WTC11 (cell line): ENCODE measurements at regions not wholly inside any gene's neighbourhood (a gene's known extent, or its start where the extent isn't known, plus 50 kb on each side); places are given as distances from the start of the nearest gene placed in this dataset.

ENCODE experiments used
- ATAC-seq: fragments of 200-7000 bp; cut with Tn5 transposase; 2 replicates; pipeline ENCODE4 v1.10.0; 2021; ENCODE audit warnings: mild to moderate bottlenecking, moderate library complexity
- CTCF ChIA-PET: fragments of 300-600 bp; sonication (Branson Sonifier 250); formaldehyde crosslinking; loops from one replicate; lab custom pipeline; 2021; ENCODE audit warnings: antibody characterized with exemption; lab: Charles Lee
- POLR2A ChIA-PET: fragments of 350-600 bp; sonication (Branson Sonifier 250); formaldehyde crosslinking; loops from one replicate; lab custom pipeline; 2021; ENCODE audit warnings: antibody characterized with exemption; lab: Charles Lee
- DNase-seq: peaks from one replicate; pipeline ENCODE4 v3.0.0; 2021; ENCODE audit warnings: low spot score
- H3K27ac Mint-ChIP-seq: 2 replicates; pipeline ENCODE4 v1.8.0; 2021; ENCODE audit warnings: mixed read lengths
- H3K27me3 Mint-ChIP-seq: 2 replicates; pipeline ENCODE4 v1.8.0; 2021; ENCODE audit warnings: low read depth, mild to moderate bottlenecking, moderate library complexity, mixed read lengths
- H3K36me3 Mint-ChIP-seq: 2 replicates; pipeline ENCODE4 v1.8.0; 2021; ENCODE audit warnings: mixed read lengths
- H3K4me1 Mint-ChIP-seq: 2 replicates; pipeline ENCODE4 v1.8.0; 2022; ENCODE audit warnings: mixed read lengths
- H3K4me3 Mint-ChIP-seq: 2 replicates; pipeline ENCODE4 v1.8.0; 2021; ENCODE audit warnings: mild to moderate bottlenecking, moderate library complexity, mixed read lengths
- H3K9me3 Mint-ChIP-seq: 2 replicates; pipeline ENCODE4 v1.8.0; 2021; ENCODE audit warnings: mixed read lengths
- AFF4 ChIP-seq: sonication (generic); formaldehyde crosslinking; IDR thresholded peaks from 2 replicates; pipeline ENCODE4 v1.8.1; 2023; ENCODE audit warnings: mild to moderate bottlenecking, missing genetic modification reagents, borderline replicate concordance
- ATF3 ChIP-seq: sonication (generic); formaldehyde crosslinking; conservative IDR thresholded peaks from 2 replicates; pipeline ENCODE4 v1.8.1; 2022; ENCODE audit warnings: mild to moderate bottlenecking, missing genetic modification reagents
- ATF6 ChIP-seq: sonication (generic); formaldehyde crosslinking; IDR thresholded peaks from 2 replicates; pipeline ENCODE4 v1.8.1; 2023; ENCODE audit warnings: mild to moderate bottlenecking, missing genetic modification reagents
- E2F1 ChIP-seq: sonication (generic); formaldehyde crosslinking; IDR thresholded peaks from 2 replicates; pipeline ENCODE4 v1.8.0; 2022; ENCODE audit warnings: mild to moderate bottlenecking, missing genetic modification reagents
- ELF4 ChIP-seq: sonication (generic); formaldehyde crosslinking; IDR thresholded peaks from 2 replicates; pipeline ENCODE4 v1.8.1; 2022; ENCODE audit warnings: low read depth, mild to moderate bottlenecking, moderate library complexity, missing genetic modification reagents
- ERG ChIP-seq: fragments of 250-450 bp; sonication (Bioruptor Pico); IDR thresholded peaks from 2 replicates; pipeline ENCODE4 v1.8.0; 2021; ENCODE audit warnings: mild to moderate bottlenecking
- ETV6 ChIP-seq: sonication (generic); formaldehyde crosslinking; IDR thresholded peaks from 2 replicates; pipeline ENCODE4 v1.8.1; 2022; ENCODE audit warnings: mild to moderate bottlenecking, missing genetic modification reagents
- FOXJ3 ChIP-seq: sonication (generic); formaldehyde crosslinking; IDR thresholded peaks from 2 replicates; pipeline ENCODE4 v1.9.0; 2021; ENCODE audit warnings: missing genetic modification reagents, mild to moderate bottlenecking, borderline replicate concordance
- FOXK1 ChIP-seq: sonication (generic); formaldehyde crosslinking; IDR thresholded peaks from 2 replicates; pipeline ENCODE4 v1.8.0; 2022; ENCODE audit warnings: mild to moderate bottlenecking, moderate library complexity, missing genetic modification reagents
- FOXP1 ChIP-seq: sonication (generic); formaldehyde crosslinking; IDR thresholded peaks from 2 replicates; pipeline ENCODE4 v1.8.0; 2022; ENCODE audit warnings: missing genetic modification reagents, mild to moderate bottlenecking, moderate library complexity, borderline replicate concordance
- GABPB1 ChIP-seq: sonication (generic); formaldehyde crosslinking; IDR thresholded peaks from 2 replicates; pipeline ENCODE4 v1.8.1; 2023; ENCODE audit warnings: mild to moderate bottlenecking, missing genetic modification reagents
- HMGA2 ChIP-seq: fragments of 250-450 bp; sonication (Bioruptor Pico); IDR thresholded peaks from 2 replicates; pipeline ENCODE4 v1.4.0; 2021; ENCODE audit warnings: mild to moderate bottlenecking, moderate library complexity
- IRF1 ChIP-seq: sonication (generic); formaldehyde crosslinking; IDR thresholded peaks from 2 replicates; pipeline ENCODE4 v1.8.0; 2023; ENCODE audit warnings: missing genetic modification reagents
- IRF2 ChIP-seq: sonication (generic); formaldehyde crosslinking; IDR thresholded peaks from 2 replicates; pipeline ENCODE4 v1.8.0; 2022; ENCODE audit warnings: low read depth, missing genetic modification reagents, borderline replicate concordance
- JAZF1 ChIP-seq: fragments of 250-450 bp; sonication (Bioruptor Pico); IDR thresholded peaks from 2 replicates; pipeline ENCODE4 v1.9.0; 2021; ENCODE audit warnings: moderate library complexity, mild to moderate bottlenecking, inconsistent platforms
- NFYB ChIP-seq: sonication (generic); formaldehyde crosslinking; conservative IDR thresholded peaks from 2 replicates; pipeline ENCODE4 v1.8.0; 2022; ENCODE audit warnings: low read depth, missing genetic modification reagents
- SMAD3 ChIP-seq: sonication (generic); formaldehyde crosslinking; IDR thresholded peaks from 2 replicates; pipeline ENCODE4 v1.8.0; 2022; ENCODE audit warnings: missing genetic modification reagents, mild to moderate bottlenecking, borderline replicate concordance
- SOX15 ChIP-seq: fragments of 250-450 bp; sonication (Bioruptor Pico); IDR thresholded peaks from 2 replicates; pipeline ENCODE4 v1.9.0; 2021; ENCODE audit warnings: mild to moderate bottlenecking
- SP1 ChIP-seq: sonication (generic); formaldehyde crosslinking; conservative IDR thresholded peaks from 2 replicates; pipeline ENCODE4 v1.8.1; 2022; ENCODE audit warnings: missing genetic modification reagents
- TEAD1 ChIP-seq: sonication (generic); formaldehyde crosslinking; IDR thresholded peaks from 2 replicates; pipeline ENCODE4 v1.8.0; 2022; ENCODE audit warnings: mild to moderate bottlenecking, missing genetic modification reagents
- ZBTB21 ChIP-seq: sonication (generic); formaldehyde crosslinking; IDR thresholded peaks from 2 replicates; pipeline ENCODE4 v1.8.1; 2023; ENCODE audit warnings: mild to moderate bottlenecking, missing genetic modification reagents, borderline replicate concordance
- ZBTB43 ChIP-seq: sonication (generic); formaldehyde crosslinking; IDR thresholded peaks from 2 replicates; pipeline ENCODE4 v1.8.1; 2023; ENCODE audit warnings: mild to moderate bottlenecking, missing genetic modification reagents
- ZMAT4 ChIP-seq: fragments of 250-450 bp; sonication (Bioruptor Pico); IDR thresholded peaks from 2 replicates; pipeline ENCODE4 v1.9.0; 2021; ENCODE audit warnings: mild to moderate bottlenecking
- ZNF423 ChIP-seq: fragments of 250-450 bp; sonication (Bioruptor Pico); IDR thresholded peaks from 2 replicates; pipeline ENCODE4 v2.1.2; 2022; ENCODE audit warnings: mild to moderate bottlenecking, moderate library complexity

GRCh38 chrX:131792789-131793462 lies 230.2 kb upstream of the STK26 start:
- ChIA-PET POLR2A (no interaction called here), CTCF (no interaction called here)
- TF ChIP-seq JAZF1 (CRISPR knock-in tag) (no peak), ATF3 (CRISPR knock-in tag) (no peak), ZBTB43 (CRISPR knock-in tag) (no peak), SMAD3 (CRISPR knock-in tag) (no peak), ZBTB21 (no peak), ETV6 (CRISPR knock-in tag) (no peak), ZMAT4 (CRISPR knock-in tag) (no peak), ZNF423 (CRISPR knock-in tag) (no peak), GABPB1 (no peak), ATF6 (CRISPR knock-in tag) (no peak), IRF2 (no peak), FOXJ3 (CRISPR knock-in tag) (no peak), FOXP1 (no peak), NFYB (CRISPR knock-in tag) (no peak)
- Mint-ChIP-seq H3K4me1 (no peaks in the 10 kb centered on the region), H3K36me3 (peaks cover 63% of the 10 kb centered on the region), H3K9me3 (peaks cover 6% of the 10 kb centered on the region; the same call in 1 of the 2 replicates), H3K27ac (0 out of 2 replicates have a peak overlapping the region, but pooled peaks have one; percentile 19), H3K27me3 (no peaks in the 10 kb centered on the region), H3K4me3 (no peak overlapping the region)
- DNase-seq = no peak
- ATAC-seq = 0 out of 2 replicates have a peak, but pooled peaks have one; percentile 24

GRCh38 chrX:131795442-131796229 lies 227.5 kb upstream of the STK26 start:
- H3K4me3 Mint-ChIP-seq = no peak overlapping the region
- CTCF ChIA-PET = no interaction called here
- POLR2A ChIA-PET = no interaction called here
- H3K27ac Mint-ChIP-seq = no peak overlapping the region
- no peaks in the 10 kb centered on the region for H3K4me1 Mint-ChIP-seq
- no peaks in the 10 kb centered on the region for H3K9me3 Mint-ChIP-seq
- no peak for DNase-seq
- no peaks in the 10 kb centered on the region for H3K27me3 Mint-ChIP-seq
- no peak for ATAC-seq
- H3K36me3 Mint-ChIP-seq = peaks cover 39% of the 10 kb centered on the region
- TF ChIP-seq E2F1 (CRISPR knock-in tag) = no peak
- no peak for TF ChIP-seq TEAD1 (CRISPR knock-in tag)
- no peak for TF ChIP-seq SMAD3 (CRISPR knock-in tag)
- no peak for TF ChIP-seq ELF4 (CRISPR knock-in tag)
- TF ChIP-seq SP1 (CRISPR knock-in tag) = no peak
- no peak for TF ChIP-seq AFF4 (CRISPR knock-in tag)
- TF ChIP-seq GABPB1 = no peak
- TF ChIP-seq HMGA2 = no peak
- no peak for TF ChIP-seq ERG (CRISPR knock-in tag)
- TF ChIP-seq SOX15 (CRISPR knock-in tag) = no peak
- TF ChIP-seq FOXK1 = no peak
- TF ChIP-seq IRF1 = no peak
